Sigmoid colon (tissue), 4 donors: ENCODE measurements at regions not wholly inside any gene's neighbourhood (a gene's known extent, or its start where the extent isn't known, plus 50 kb on each side); places are given as distances from the start of the nearest gene placed in this dataset.

Source experiments
- EP300 ChIP-seq, 4 donors: sonication (generic); formaldehyde crosslinking; IDR thresholded peaks; one replicate each; pipeline ENCODE4 v1.6.1; 2017; ENCODE audit warnings: antibody characterized with exemption in 4 of 4
- POLR2A ChIP-seq, 2 donors: fragments of 450-650 bp; IDR thresholded peaks; one replicate each; pipeline ENCODE4 v1.6.1; 2016; ENCODE audit warnings: antibody characterized with exemption in 2 of 2, mild to moderate bottlenecking in 2 of 2, moderate library complexity in 2 of 2
- POLR2AphosphoS5 ChIP-seq, 4 donors: sonication (generic); formaldehyde crosslinking; IDR thresholded peaks; one replicate each; pipeline ENCODE4 v1.6.1; 2017; ENCODE audit warnings: antibody characterized with exemption in 4 of 4
- TF ChIP-seq, protein P1 (sequence below), 4 experiments: fragments of 450-650 bp in 3 of 4; fragments of 200-600 bp in 1 of 4; IDR thresholded peaks; one replicate each; pipeline ENCODE4 v1.5.1; 2016 to 2019; ENCODE audit warnings: antibody characterized with exemption in 4 of 4, mild to moderate bottlenecking in 3 of 4, moderate library complexity in 2 of 4

DNA sequence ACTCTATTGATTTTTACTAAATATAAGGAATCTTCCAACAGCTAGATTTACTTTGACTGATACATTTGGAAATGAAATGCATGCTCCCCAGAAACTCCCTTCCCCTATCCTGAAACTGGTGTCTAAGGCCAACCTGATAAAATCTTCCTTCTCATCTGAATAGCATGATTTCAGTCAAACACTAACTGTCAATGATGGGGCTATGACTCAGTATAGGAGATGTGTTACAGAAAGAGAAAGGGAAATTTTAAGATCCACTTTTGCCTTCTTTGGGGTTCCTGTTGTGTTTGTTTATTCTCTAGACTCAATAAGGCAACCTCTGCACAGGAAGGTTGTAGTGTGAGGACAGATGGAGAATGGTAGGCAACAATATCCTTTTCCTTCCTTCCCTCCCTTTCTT is 160.7 kb downstream of the MOSPD2 start:
- TF ChIP-seq, protein P1, sequence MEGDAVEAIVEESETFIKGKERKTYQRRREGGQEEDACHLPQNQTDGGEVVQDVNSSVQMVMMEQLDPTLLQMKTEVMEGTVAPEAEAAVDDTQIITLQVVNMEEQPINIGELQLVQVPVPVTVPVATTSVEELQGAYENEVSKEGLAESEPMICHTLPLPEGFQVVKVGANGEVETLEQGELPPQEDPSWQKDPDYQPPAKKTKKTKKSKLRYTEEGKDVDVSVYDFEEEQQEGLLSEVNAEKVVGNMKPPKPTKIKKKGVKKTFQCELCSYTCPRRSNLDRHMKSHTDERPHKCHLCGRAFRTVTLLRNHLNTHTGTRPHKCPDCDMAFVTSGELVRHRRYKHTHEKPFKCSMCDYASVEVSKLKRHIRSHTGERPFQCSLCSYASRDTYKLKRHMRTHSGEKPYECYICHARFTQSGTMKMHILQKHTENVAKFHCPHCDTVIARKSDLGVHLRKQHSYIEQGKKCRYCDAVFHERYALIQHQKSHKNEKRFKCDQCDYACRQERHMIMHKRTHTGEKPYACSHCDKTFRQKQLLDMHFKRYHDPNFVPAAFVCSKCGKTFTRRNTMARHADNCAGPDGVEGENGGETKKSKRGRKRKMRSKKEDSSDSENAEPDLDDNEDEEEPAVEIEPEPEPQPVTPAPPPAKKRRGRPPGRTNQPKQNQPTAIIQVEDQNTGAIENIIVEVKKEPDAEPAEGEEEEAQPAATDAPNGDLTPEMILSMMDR (IDR thresholded peaks at IDR 0.05): no peak
- TF ChIP-seq POLR2A (IDR thresholded peaks at IDR 0.05) (no peak), POLR2AphosphoS5 (IDR thresholded peaks at IDR 0.05) (no peak), EP300 (IDR thresholded peaks at IDR 0.05) (no peak)
